ENCODE measurements at regions not wholly inside any gene's neighbourhood (a gene's known extent, or its start where the extent isn't known, plus 50 kb on each side); places are given as distances from the start of the nearest gene placed in this dataset.

DNA sequence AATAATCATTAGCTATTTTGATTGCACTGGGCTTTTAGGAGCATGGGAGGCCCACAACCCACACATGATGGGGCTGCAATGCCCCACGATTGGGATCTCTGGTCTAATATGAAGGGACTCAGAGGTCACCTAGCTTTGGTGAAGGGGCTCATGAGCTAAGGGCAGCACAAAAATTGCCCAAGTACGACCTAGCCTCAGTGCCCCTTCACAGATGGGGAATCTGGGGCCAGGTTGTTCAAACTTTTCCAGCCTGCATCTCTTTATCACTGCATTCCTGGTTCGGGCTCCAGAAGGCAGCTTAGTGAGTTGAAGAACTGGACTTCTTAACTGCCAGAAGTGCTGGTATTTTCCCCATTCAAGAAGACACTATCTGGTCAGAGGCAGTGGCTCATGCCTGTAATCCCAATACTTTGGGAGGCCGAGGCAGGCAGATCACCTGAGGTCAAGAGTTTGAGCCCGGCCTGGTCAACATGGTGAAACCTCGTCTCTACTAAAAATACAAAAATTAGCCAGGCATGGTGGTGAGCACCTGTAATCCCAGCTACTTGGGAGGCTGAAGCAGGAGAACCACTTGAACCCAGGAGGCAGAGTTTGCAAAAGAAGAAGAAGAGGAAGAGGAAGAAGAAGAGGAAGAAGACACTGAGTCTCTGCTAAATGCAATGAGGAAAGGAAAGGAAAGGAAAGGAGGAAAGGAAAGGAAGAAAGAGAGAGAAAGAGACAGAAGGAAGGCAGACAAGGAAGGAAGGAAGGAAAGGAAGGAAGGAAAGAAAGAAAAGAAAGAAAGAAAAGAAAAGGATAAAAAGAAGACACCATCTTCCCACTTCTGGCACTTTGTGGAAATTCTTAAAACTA lies 258.5 kb upstream of the IRF2BP2 start:
- TF ChIP-seq POLR2A (IDR thresholded peaks at IDR 0.05) (no peak), CTCF (IDR thresholded peaks at IDR 0.05) (no peak)

Data from uterus (tissue), 2 donors.